ENCODE measurements at regions not wholly inside any gene's neighbourhood (a gene's known extent, or its start where the extent isn't known, plus 50 kb on each side); places are given as distances from the start of the nearest gene placed in this dataset.

GRCh38 chr4:138086611-138087041 is 155.5 kb downstream of the SLC7A11 start:
- H3K27ac ChIP-seq = no peak overlapping the region
- TF ChIP-seq, protein P1, sequence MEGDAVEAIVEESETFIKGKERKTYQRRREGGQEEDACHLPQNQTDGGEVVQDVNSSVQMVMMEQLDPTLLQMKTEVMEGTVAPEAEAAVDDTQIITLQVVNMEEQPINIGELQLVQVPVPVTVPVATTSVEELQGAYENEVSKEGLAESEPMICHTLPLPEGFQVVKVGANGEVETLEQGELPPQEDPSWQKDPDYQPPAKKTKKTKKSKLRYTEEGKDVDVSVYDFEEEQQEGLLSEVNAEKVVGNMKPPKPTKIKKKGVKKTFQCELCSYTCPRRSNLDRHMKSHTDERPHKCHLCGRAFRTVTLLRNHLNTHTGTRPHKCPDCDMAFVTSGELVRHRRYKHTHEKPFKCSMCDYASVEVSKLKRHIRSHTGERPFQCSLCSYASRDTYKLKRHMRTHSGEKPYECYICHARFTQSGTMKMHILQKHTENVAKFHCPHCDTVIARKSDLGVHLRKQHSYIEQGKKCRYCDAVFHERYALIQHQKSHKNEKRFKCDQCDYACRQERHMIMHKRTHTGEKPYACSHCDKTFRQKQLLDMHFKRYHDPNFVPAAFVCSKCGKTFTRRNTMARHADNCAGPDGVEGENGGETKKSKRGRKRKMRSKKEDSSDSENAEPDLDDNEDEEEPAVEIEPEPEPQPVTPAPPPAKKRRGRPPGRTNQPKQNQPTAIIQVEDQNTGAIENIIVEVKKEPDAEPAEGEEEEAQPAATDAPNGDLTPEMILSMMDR (IDR thresholded peaks at IDR 0.05) = no peak
- TF ChIP-seq POLR2A (IDR thresholded peaks at IDR 0.05) = no peak

DNA sequence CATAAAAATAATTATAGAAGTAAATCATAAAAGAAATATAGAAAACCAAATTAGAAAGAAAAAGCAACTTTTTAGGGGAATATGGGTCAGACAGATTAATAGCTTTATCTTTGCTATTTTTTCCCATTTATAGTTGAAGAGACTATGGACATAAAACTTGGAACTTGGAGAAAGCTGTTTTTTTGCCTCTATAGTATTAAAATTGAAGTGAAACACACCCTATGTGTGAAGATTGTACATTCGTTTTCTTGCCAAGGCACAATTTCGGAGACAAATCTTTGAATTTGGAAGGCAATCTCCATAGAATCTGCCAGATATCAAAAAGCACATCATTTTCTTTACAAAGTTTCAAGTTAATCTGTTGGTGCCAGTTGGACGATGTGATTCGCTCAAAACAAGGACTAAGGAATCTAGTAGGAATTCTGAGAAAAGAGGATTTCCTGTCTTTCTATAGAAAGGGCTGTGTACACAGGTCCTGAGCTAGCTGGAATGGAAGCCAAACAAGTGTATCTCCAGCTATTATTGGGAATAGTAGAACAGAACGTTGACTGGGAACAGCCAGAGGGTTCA is 156.3 kb downstream of the SLC7A11 start:
- ATAC-seq = no peak
- Histone ChIP-seq H3K4me1 (peaks cover 3% of the 10 kb centered on the region), H3K4me3 (no peak overlapping the region), H3K36me3 (replicated peaks in 1 of 2; ENCODE audit: insufficient read depth in 1 of 2, low read depth in 2 of 2) (no peaks in the 10 kb centered on the region), H3K27me3 (no peaks in the 10 kb centered on the region), H3K9me3 (no peaks in the 10 kb centered on the region), H3K27ac (no peak overlapping the region)
- no peak for DNase-seq
- WGBS, 2 donors = 77 to 84% methylated on average over 5 of the region's 5 CpGs
- TF ChIP-seq, protein P1 (IDR thresholded peaks at IDR 0.05) = no peak
- no peak for TF ChIP-seq POLR2A (IDR thresholded peaks at IDR 0.05)
- intact Hi-C loops (cut with DNase I) = no loop called here

More at GRCh38 chr4:138086611-138087041, 155.5 kb downstream of the SLC7A11 start:
- intact Hi-C loops (cut with DNase I) = no loop called here
- Histone ChIP-seq H3K9me3 (no peaks in the 10 kb centered on the region), H3K27me3 (no peaks in the 10 kb centered on the region), H3K4me3 (no peak overlapping the region), H3K4me1 (peaks cover 10% of the 10 kb centered on the region), H3K36me3 (replicated peaks in 1 of 2; ENCODE audit: insufficient read depth in 1 of 2, low read depth in 2 of 2) (no peaks in the 10 kb centered on the region)
- no peak for ATAC-seq
- DNase-seq = no peak
- WGBS, 2 donors = 48 to 64% methylated on average over 1 of the region's 1 CpG

DNA sequence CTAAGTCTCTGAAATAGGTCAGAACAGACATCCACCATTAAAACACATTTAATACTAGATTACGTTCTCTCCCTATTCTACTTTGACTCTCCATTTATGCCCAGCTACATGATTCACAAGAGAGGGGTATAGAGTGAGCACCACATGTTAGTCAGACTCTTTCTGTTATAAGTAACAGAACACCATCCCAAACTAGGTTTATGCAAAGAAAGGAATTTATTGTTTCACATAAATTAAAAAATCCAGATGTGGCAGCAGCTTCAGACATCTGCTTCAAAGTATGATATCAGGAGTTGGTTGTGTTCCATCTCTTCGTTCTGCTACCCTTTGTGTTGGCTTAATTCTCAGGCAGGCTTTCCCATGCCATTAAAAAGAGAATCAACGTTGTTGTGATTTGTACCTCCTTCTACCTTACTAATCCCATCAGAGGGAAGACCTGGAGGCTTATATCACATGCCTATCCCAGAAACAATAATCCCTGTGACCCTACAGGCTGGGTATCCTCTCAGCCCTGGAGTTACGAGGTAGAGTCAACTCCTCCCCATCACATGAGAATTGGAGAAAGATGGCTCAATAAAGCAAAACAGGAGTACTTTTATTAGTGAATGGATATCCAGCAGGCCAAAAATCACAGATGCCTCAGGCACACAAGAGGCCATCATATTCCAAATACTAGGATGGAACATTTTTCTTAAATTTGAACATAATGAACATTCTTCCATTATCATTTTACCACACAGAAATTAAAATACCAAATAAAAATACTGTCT is 163.2 kb downstream of the SLC7A11 start:
- Histone ChIP-seq H3K36me3 (replicated peaks in 1 of 2; ENCODE audit: insufficient read depth in 1 of 2, low read depth in 2 of 2) (no peaks in the 10 kb centered on the region), H3K4me1 (no peaks in the 10 kb centered on the region), H3K27ac (no peak overlapping the region), H3K27me3 (no peaks in the 10 kb centered on the region), H3K9me3 (no peaks in the 10 kb centered on the region), H3K4me3 (no peak overlapping the region)
- no peak for TF ChIP-seq POLR2A (IDR thresholded peaks at IDR 0.05)
- TF ChIP-seq, protein P1 (IDR thresholded peaks at IDR 0.05) = no peak
- intact Hi-C loops (cut with DNase I) = no loop called here
- DNase-seq (no peak), ATAC-seq (no peak)
- 74 to 79% methylated on average over 4 of the region's 4 CpGs for WGBS, 2 donors

- 60 to 65% methylated on average over 2 of the region's 2 CpGs for WGBS, 2 donors
- DNase-seq (no peak), ATAC-seq (no peak)
- Histone ChIP-seq H3K9me3 (no peaks in the 10 kb centered on the region), H3K27ac (no peak overlapping the region), H3K4me3 (no peak overlapping the region), H3K4me1 (no peaks in the 10 kb centered on the region), H3K36me3 (replicated peaks in 1 of 2; ENCODE audit: insufficient read depth in 1 of 2, low read depth in 2 of 2) (no peaks in the 10 kb centered on the region), H3K27me3 (no peaks in the 10 kb centered on the region)
- TF ChIP-seq, protein P1 (IDR thresholded peaks at IDR 0.05) = no peak
- TF ChIP-seq POLR2A (IDR thresholded peaks at IDR 0.05) = no peak
- intact Hi-C loops (cut with DNase I) = no loop called here
Observed at GRCh38 chr4:138078253-138078652, 163.9 kb downstream of the SLC7A11 start.

All from body of pancreas (tissue), 4 donors.